GM21723 (cell line): ENCODE measurements at regions not wholly inside any gene's neighbourhood (a gene's known extent, or its start where the extent isn't known, plus 50 kb on each side); places are given as distances from the start of the nearest gene placed in this dataset.

Experiments used
- ATAC-seq: cut with Tn5 transposase; IDR thresholded peaks from one replicate; pipeline ENCODE4 v1.9.1; 2021; ENCODE audit warnings: mild to moderate bottlenecking, moderate library complexity; ENCODE audit not compliant: unreplicated experiment

- no peak for ATAC-seq
Observed at GRCh38 chr2:155830351-155830750, 502.2 kb downstream of the NR4A2 start.

- no peak for ATAC-seq
Observed at GRCh38 chr2:155825876-155826275, 506.6 kb downstream of the NR4A2 start.

GRCh38 chr2:155815851-155816250, 516.7 kb downstream of the NR4A2 start:
- peak; percentile 91 for ATAC-seq

GRCh38 chr2:155815275-155815674, 517.2 kb downstream of the NR4A2 start:
- ATAC-seq = peak; percentile 12

GRCh38 chr2:155810411-155810810, 522.1 kb downstream of the NR4A2 start:
- no peak for ATAC-seq

GRCh38 chr2:155802888-155803287, 529.6 kb downstream of the NR4A2 start:
- no peak for ATAC-seq

- no peak for ATAC-seq
Observed at GRCh38 chr2:155792666-155793065, 539.9 kb downstream of the NR4A2 start.

- ATAC-seq = no peak
Observed at GRCh38 chr2:155770516-155770915, 562.0 kb downstream of the NR4A2 start.

GRCh38 chr2:155766342-155767115, 566.0 kb downstream of the NR4A2 start:
- no peak for ATAC-seq

GRCh38 chr2:155755481-155755880, 577.0 kb downstream of the NR4A2 start:
- ATAC-seq = no peak

- ATAC-seq = no peak
Observed at GRCh38 chr2:155748131-155748530, 584.4 kb downstream of the NR4A2 start.

- ATAC-seq = peak; percentile 55
Observed at GRCh38 chr2:155747531-155747930, 585.0 kb downstream of the NR4A2 start.

GRCh38 chr2:155733091-155733853, 599.2 kb downstream of the NR4A2 start:
- ATAC-seq = no peak

- no peak for ATAC-seq
Observed at GRCh38 chr2:155730804-155731203, 601.7 kb downstream of the NR4A2 start.

GRCh38 chr2:155727187-155727895, 605.2 kb downstream of the NR4A2 start:
- no peak for ATAC-seq

- no peak for ATAC-seq
Observed at GRCh38 chr2:155722290-155722689, 610.2 kb downstream of the NR4A2 start.

GRCh38 chr2:155715705-155716104, 616.8 kb downstream of the NR4A2 start:
- no peak for ATAC-seq

GRCh38 chr2:155714983-155715382, 617.5 kb downstream of the NR4A2 start:
- no peak for ATAC-seq

- ATAC-seq = no peak
Observed at GRCh38 chr2:155708071-155708470, 624.5 kb downstream of the NR4A2 start.

- ATAC-seq = no peak
Observed at GRCh38 chr2:155703917-155704316, 628.6 kb downstream of the NR4A2 start.

- ATAC-seq = no peak
Observed at GRCh38 chr2:155703048-155703447, 629.5 kb downstream of the NR4A2 start.

- ATAC-seq = no peak
Observed at GRCh38 chr2:155701721-155702120, 630.8 kb downstream of the NR4A2 start.
